ENCODE measurements at regions not wholly inside any gene's neighbourhood (a gene's known extent, or its start where the extent isn't known, plus 50 kb on each side); places are given as distances from the start of the nearest gene placed in this dataset.

DNA sequence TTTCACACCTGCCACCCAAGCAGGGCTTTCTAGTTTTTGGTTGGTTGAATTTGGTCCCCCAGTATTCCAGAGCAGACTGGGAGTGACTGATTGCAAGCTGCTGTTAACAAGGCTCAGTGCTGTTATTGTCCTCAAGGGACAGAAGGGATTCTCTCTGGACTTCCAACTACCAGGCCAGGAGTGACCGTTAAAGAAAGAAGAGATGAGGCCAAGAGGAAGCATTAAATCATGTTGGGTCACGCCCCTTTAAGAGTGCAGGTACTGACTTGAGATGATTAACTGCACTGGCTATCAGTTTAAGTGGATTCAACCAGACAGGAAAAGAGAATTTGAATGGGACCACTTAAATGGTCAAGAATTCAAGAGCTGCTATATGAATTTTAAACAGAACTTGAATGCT, 220.8 kb upstream of the PCSK5 start:
- H2AFZ ChIP-seq (ENCODE audit: low read depth, low read length), result no peak overlapping the region

DNA sequence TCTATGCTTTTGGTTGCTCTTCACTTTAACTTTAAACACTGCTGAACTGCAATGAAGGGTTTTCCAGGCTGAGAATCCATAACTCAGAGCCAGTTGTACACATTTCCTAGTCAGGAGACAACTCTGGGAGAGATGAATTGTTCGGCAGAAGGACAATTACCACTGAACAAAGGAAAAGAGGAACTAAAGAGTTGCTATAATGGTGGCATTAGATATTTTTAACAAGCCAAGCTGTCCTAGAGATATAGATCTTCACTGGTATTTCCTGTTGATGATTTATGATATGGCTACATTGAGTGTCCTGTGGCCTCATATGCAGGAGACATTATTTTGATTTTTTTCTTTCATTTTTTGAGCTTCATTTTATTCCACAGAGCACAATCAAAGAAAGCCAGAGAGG, 219.1 kb upstream of the PCSK5 start:
- Histone ChIP-seq H4K20me1 (ENCODE audit: insufficient read depth) (no peaks in the 10 kb centered on the region), H3K27me3 (ENCODE audit: insufficient read depth, low read depth, low read length) (no peaks in the 10 kb centered on the region), H3K36me3 (ENCODE audit: insufficient read depth, low read length) (no peaks in the 10 kb centered on the region), H3K9me3 (ENCODE audit: low read length) (no peaks in the 10 kb centered on the region), H3K9ac (ENCODE audit: low read length) (no peak overlapping the region), H3K27ac (ENCODE audit: low read length) (no peak overlapping the region), H3K79me2 (replicated peaks; ENCODE audit: insufficient read depth, low read length) (no peaks in the 10 kb centered on the region), H2AFZ (ENCODE audit: low read depth, low read length) (no peak overlapping the region), H3K4me3 (ENCODE audit: low read length) (no peak overlapping the region), H3K4me2 (ENCODE audit: low read length) (no peak overlapping the region), H3K9me2 (ENCODE audit: insufficient read depth, low read length) (no peaks in the 10 kb centered on the region), H3F3A (ENCODE audit: insufficient read depth, low read length, poor library complexity, severe bottlenecking) (no peaks in the 10 kb centered on the region)
- TF ChIP-seq, protein P1, sequence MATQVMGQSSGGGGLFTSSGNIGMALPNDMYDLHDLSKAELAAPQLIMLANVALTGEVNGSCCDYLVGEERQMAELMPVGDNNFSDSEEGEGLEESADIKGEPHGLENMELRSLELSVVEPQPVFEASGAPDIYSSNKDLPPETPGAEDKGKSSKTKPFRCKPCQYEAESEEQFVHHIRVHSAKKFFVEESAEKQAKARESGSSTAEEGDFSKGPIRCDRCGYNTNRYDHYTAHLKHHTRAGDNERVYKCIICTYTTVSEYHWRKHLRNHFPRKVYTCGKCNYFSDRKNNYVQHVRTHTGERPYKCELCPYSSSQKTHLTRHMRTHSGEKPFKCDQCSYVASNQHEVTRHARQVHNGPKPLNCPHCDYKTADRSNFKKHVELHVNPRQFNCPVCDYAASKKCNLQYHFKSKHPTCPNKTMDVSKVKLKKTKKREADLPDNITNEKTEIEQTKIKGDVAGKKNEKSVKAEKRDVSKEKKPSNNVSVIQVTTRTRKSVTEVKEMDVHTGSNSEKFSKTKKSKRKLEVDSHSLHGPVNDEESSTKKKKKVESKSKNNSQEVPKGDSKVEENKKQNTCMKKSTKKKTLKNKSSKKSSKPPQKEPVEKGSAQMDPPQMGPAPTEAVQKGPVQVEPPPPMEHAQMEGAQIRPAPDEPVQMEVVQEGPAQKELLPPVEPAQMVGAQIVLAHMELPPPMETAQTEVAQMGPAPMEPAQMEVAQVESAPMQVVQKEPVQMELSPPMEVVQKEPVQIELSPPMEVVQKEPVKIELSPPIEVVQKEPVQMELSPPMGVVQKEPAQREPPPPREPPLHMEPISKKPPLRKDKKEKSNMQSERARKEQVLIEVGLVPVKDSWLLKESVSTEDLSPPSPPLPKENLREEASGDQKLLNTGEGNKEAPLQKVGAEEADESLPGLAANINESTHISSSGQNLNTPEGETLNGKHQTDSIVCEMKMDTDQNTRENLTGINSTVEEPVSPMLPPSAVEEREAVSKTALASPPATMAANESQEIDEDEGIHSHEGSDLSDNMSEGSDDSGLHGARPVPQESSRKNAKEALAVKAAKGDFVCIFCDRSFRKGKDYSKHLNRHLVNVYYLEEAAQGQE (IDR thresholded peaks at IDR 0.05; ENCODE audit: borderline replicate concordance), result no peak
- TF ChIP-seq EP300 (conservative IDR thresholded peaks at IDR 0.05; ENCODE audit: poor library complexity, severe bottlenecking) (no peak), SMC3 (conservative IDR thresholded peaks at IDR 0.05; ENCODE audit: poor library complexity) (no peak), TAF1 (IDR thresholded peaks at IDR 0.05; ENCODE audit: low read depth) (no peak), POLR2AphosphoS5 (IDR thresholded peaks at IDR 0.05) (no peak), EZH2 (IDR thresholded peaks at IDR 0.05; ENCODE audit: borderline replicate concordance, insufficient read depth, low read length, poor library complexity, severe bottlenecking) (no peak), MXI1 (conservative IDR thresholded peaks at IDR 0.05; ENCODE audit: poor library complexity, severe bottlenecking) (no peak), RAD21 (conservative IDR thresholded peaks at IDR 0.05) (no peak)
- TF ChIP-seq, protein P2, sequence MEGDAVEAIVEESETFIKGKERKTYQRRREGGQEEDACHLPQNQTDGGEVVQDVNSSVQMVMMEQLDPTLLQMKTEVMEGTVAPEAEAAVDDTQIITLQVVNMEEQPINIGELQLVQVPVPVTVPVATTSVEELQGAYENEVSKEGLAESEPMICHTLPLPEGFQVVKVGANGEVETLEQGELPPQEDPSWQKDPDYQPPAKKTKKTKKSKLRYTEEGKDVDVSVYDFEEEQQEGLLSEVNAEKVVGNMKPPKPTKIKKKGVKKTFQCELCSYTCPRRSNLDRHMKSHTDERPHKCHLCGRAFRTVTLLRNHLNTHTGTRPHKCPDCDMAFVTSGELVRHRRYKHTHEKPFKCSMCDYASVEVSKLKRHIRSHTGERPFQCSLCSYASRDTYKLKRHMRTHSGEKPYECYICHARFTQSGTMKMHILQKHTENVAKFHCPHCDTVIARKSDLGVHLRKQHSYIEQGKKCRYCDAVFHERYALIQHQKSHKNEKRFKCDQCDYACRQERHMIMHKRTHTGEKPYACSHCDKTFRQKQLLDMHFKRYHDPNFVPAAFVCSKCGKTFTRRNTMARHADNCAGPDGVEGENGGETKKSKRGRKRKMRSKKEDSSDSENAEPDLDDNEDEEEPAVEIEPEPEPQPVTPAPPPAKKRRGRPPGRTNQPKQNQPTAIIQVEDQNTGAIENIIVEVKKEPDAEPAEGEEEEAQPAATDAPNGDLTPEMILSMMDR (IDR thresholded peaks at IDR 0.05; ENCODE audit: poor library complexity, severe bottlenecking), result no peak

More for the DNA sequence above, 220.8 kb upstream of the PCSK5 start:
- Histone ChIP-seq H3K79me2 (replicated peaks; ENCODE audit: insufficient read depth, low read length) (no peaks in the 10 kb centered on the region), H3K9me3 (ENCODE audit: low read length) (no peaks in the 10 kb centered on the region), H3K27me3 (ENCODE audit: insufficient read depth, low read depth, low read length) (no peaks in the 10 kb centered on the region), H3K9ac (ENCODE audit: low read length) (no peak overlapping the region), H4K20me1 (ENCODE audit: insufficient read depth) (no peaks in the 10 kb centered on the region), H3K36me3 (ENCODE audit: insufficient read depth, low read length) (no peaks in the 10 kb centered on the region), H3F3A (ENCODE audit: insufficient read depth, low read length, poor library complexity, severe bottlenecking) (no peaks in the 10 kb centered on the region), H3K4me3 (ENCODE audit: low read length) (no peak overlapping the region), H3K4me2 (ENCODE audit: low read length) (no peak overlapping the region), H3K27ac (ENCODE audit: low read length) (no peak overlapping the region), H3K9me2 (ENCODE audit: insufficient read depth, low read length) (no peaks in the 10 kb centered on the region)
- no peak for TF ChIP-seq EZH2 (IDR thresholded peaks at IDR 0.05; ENCODE audit: borderline replicate concordance, insufficient read depth, low read length, poor library complexity, severe bottlenecking)
- no peak for TF ChIP-seq RAD21 (conservative IDR thresholded peaks at IDR 0.05)
- no peak for TF ChIP-seq MXI1 (conservative IDR thresholded peaks at IDR 0.05; ENCODE audit: poor library complexity, severe bottlenecking)
- no peak for TF ChIP-seq TAF1 (IDR thresholded peaks at IDR 0.05; ENCODE audit: low read depth)
- no peak for TF ChIP-seq POLR2AphosphoS5 (IDR thresholded peaks at IDR 0.05)
- TF ChIP-seq EP300 (conservative IDR thresholded peaks at IDR 0.05; ENCODE audit: poor library complexity, severe bottlenecking), result no peak
- TF ChIP-seq, protein P2 (IDR thresholded peaks at IDR 0.05; ENCODE audit: poor library complexity, severe bottlenecking), result no peak
- TF ChIP-seq, protein P1 (IDR thresholded peaks at IDR 0.05; ENCODE audit: borderline replicate concordance), result no peak
- TF ChIP-seq SMC3 (conservative IDR thresholded peaks at IDR 0.05; ENCODE audit: poor library complexity), result no peak
